Tibial artery (tissue), 4 donors: ENCODE measurements at regions not wholly inside any gene's neighbourhood (a gene's known extent, or its start where the extent isn't known, plus 50 kb on each side); places are given as distances from the start of the nearest gene placed in this dataset.

Experiments
- DNase-seq, 2 donors: peaks; one replicate each; pipeline ENCODE4 v3.0.0-alpha.2; 2019
- H3K27ac ChIP-seq, 2 donors: fragments of 200-600 bp; sonication (generic) in 1 of 2; 1 replicate in 1 of 2; 2 replicates in 1 of 2; pipeline ENCODE4 v1.5.1; 2018 to 2019; ENCODE audit warnings: mild to moderate bottlenecking in 1 of 2
- H3K27me3 ChIP-seq, 2 donors: fragments of 200-600 bp; sonication (generic) in 1 of 2; one replicate each; pipeline versions ENCODE4 v1.5.1 to v1.6.0; 2016 to 2019
- H3K36me3 ChIP-seq, 3 donors: fragments of 200-600 bp; sonication (generic) in 2 of 3; one replicate each; pipeline ENCODE4 v1.5.1; 2016 to 2019; ENCODE audit warnings: mild to moderate bottlenecking in 2 of 3
- H3K4me1 ChIP-seq, 4 donors: fragments of 200-600 bp; sonication (generic) in 2 of 4; 1 replicate in 3 of 4; 2 replicates in 1 of 4; pipeline ENCODE4 v1.5.1; 2016 to 2019
- H3K4me3 ChIP-seq, 2 donors: fragments of 200-600 bp; sonication (generic) in 1 of 2; 1 replicate in 1 of 2; 2 replicates in 1 of 2; pipeline ENCODE4 v1.5.1; 2018 to 2019; ENCODE audit warnings: mild to moderate bottlenecking in 2 of 2
- H3K9me3 ChIP-seq, 3 donors: fragments of 200-600 bp; sonication (generic) in 1 of 3; one replicate each; pipeline ENCODE4 v1.5.1; 2016 to 2019
- intact Hi-C: fragments of 100-400 bp; cut with DNase I; formaldehyde crosslinking; loops from one replicate; pipeline ENCODE4 v1.15.0; 2023; ENCODE audit warnings: low total_unique reads
- TF ChIP-seq, protein P1 (sequence below), 2 experiments: fragments of 200-600 bp in 1 of 2; fragments of 450-650 bp in 1 of 2; IDR thresholded peaks; one replicate each; pipeline ENCODE4 v1.5.1; 2017 to 2019; ENCODE audit warnings: antibody characterized with exemption in 2 of 2, mild to moderate bottlenecking in 1 of 2, moderate library complexity in 1 of 2

DNA sequence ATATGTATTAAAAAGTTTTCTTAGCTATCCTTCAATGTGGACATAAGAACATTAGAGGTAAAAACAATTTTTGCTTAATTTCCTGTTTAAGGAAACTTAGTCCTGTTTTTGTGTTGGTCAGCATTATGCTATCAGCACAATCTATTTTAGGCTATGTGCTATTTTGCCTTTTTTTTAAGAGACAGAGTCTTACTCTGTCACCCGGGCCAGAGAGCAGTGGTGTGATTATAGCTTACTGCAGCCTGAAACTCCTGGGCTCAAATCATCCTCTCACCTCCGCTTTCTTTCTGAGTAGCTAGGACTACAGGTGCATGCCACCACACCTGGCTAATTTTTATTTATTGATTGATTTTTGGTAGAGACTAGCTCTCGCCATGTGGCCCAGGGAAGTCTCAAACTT lies 199.1 kb upstream of the TMPRSS15 start:
- H3K27ac ChIP-seq = no peak overlapping the region
- H3K4me3 ChIP-seq = no peak overlapping the region
- TF ChIP-seq, protein P1, sequence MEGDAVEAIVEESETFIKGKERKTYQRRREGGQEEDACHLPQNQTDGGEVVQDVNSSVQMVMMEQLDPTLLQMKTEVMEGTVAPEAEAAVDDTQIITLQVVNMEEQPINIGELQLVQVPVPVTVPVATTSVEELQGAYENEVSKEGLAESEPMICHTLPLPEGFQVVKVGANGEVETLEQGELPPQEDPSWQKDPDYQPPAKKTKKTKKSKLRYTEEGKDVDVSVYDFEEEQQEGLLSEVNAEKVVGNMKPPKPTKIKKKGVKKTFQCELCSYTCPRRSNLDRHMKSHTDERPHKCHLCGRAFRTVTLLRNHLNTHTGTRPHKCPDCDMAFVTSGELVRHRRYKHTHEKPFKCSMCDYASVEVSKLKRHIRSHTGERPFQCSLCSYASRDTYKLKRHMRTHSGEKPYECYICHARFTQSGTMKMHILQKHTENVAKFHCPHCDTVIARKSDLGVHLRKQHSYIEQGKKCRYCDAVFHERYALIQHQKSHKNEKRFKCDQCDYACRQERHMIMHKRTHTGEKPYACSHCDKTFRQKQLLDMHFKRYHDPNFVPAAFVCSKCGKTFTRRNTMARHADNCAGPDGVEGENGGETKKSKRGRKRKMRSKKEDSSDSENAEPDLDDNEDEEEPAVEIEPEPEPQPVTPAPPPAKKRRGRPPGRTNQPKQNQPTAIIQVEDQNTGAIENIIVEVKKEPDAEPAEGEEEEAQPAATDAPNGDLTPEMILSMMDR (IDR thresholded peaks at IDR 0.05) = no peak
- no peaks in the 10 kb centered on the region for H3K4me1 ChIP-seq
- intact Hi-C loops = no loop called here
- no peaks in the 10 kb centered on the region for H3K36me3 ChIP-seq
- no peak for DNase-seq
- H3K9me3 ChIP-seq = no peaks in the 10 kb centered on the region
- no peaks in the 10 kb centered on the region for H3K27me3 ChIP-seq

DNA sequence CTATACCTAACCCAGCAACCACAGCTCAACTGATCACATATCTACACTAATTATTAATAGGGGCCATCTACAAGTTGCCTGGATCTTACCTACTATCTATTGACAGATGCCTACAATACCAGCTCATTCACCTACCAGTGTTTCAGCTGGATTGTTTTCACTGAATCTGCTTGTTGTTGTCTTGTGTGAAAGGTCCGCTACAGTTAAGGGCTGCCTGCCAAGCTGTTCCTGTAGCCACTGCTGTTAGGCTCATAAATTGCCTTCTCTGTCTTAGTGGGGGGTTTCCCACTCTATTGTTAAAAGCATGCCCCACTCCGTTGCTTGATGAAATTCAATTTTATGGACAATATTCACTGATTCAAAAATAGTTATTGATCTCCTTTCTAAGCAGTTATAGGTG lies 199.7 kb upstream of the TMPRSS15 start:
- Histone ChIP-seq H3K4me1 (no peaks in the 10 kb centered on the region), H3K27ac (no peak overlapping the region), H3K27me3 (no peaks in the 10 kb centered on the region), H3K4me3 (no peak overlapping the region), H3K36me3 (no peaks in the 10 kb centered on the region), H3K9me3 (no peaks in the 10 kb centered on the region)
- DNase-seq = no peak
- TF ChIP-seq, protein P1 (IDR thresholded peaks at IDR 0.05) = no peak
- intact Hi-C loops = no loop called here

- Histone ChIP-seq H3K9me3 (no peaks in the 10 kb centered on the region), H3K27ac (no peak overlapping the region), H3K4me3 (no peak overlapping the region), H3K36me3 (no peaks in the 10 kb centered on the region), H3K27me3 (no peaks in the 10 kb centered on the region), H3K4me1 (no peaks in the 10 kb centered on the region)
- intact Hi-C loops = no loop called here
- DNase-seq = no peak
- TF ChIP-seq, protein P1 (IDR thresholded peaks at IDR 0.05) = no peak
Observed at GRCh38 chr21:18603980-18604379, 200.4 kb upstream of the TMPRSS15 start.

DNA sequence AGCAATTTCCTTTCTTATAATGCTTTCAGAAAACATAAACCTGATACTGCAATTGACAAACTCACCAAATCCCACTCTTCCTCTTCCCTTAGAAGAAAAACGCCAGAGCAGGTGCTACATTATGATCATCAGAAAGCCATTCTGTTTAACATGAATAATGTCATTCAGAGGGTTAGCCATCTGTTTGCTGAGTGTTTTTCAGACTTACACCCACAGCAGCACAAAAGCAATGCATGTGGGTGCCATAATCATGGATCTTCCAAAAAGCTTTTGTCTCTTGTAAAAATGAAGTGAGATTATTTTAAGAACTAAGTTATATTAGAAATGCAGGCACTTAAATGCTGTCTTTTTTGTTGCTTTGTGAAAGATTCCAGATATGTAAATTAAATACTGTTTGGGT lies 204.6 kb upstream of the TMPRSS15 start:
- H3K36me3 ChIP-seq = no peaks in the 10 kb centered on the region
- TF ChIP-seq, protein P1 (IDR thresholded peaks at IDR 0.05) = no peak
- H3K9me3 ChIP-seq = no peaks in the 10 kb centered on the region
- no peak overlapping the region for H3K4me3 ChIP-seq
- H3K27me3 ChIP-seq = no peaks in the 10 kb centered on the region
- no peaks in the 10 kb centered on the region for H3K4me1 ChIP-seq
- intact Hi-C loops = no loop called here
- DNase-seq = no peak
- no peak overlapping the region for H3K27ac ChIP-seq

DNA sequence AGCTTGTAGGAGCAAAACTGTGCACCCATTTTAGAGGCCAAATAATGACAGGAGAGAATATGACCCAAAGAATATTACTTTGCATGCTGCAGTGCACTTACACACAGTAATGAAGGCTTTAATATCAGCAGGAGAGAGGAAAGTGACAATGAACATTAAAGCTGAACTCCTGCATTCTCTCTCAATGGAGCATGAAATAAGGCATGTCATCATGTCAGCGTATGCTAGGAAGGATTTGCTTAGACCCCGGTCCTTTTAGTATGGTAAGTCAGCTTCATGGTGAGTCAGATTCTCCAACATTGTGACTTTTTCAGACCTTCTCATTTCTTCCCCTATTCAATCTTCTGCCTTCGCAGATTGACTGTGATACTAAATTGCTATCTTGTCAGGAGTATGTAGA lies 210.7 kb upstream of the TMPRSS15 start:
- H3K4me1 ChIP-seq = no peaks in the 10 kb centered on the region
- no peaks in the 10 kb centered on the region for H3K27me3 ChIP-seq
- intact Hi-C loops = no loop called here
- H3K36me3 ChIP-seq = no peaks in the 10 kb centered on the region
- no peak for DNase-seq
- H3K4me3 ChIP-seq = no peak overlapping the region
- H3K9me3 ChIP-seq = no peaks in the 10 kb centered on the region
- TF ChIP-seq, protein P1 (IDR thresholded peaks at IDR 0.05) = no peak
- no peak overlapping the region for H3K27ac ChIP-seq

GRCh38 chr21:18617291-18617690 lies 213.7 kb upstream of the TMPRSS15 start:
- H3K4me1 ChIP-seq = no peaks in the 10 kb centered on the region
- no peak overlapping the region for H3K4me3 ChIP-seq
- H3K27me3 ChIP-seq = no peaks in the 10 kb centered on the region
- TF ChIP-seq, protein P1 (IDR thresholded peaks at IDR 0.05) = no peak
- H3K9me3 ChIP-seq = no peaks in the 10 kb centered on the region
- intact Hi-C loops = no loop called here
- no peak overlapping the region for H3K27ac ChIP-seq
- H3K36me3 ChIP-seq = no peaks in the 10 kb centered on the region
- DNase-seq = no peak
